ENCODE measurements at regions not wholly inside any gene's neighbourhood (a gene's known extent, or its start where the extent isn't known, plus 50 kb on each side); places are given as distances from the start of the nearest gene placed in this dataset.

DNA sequence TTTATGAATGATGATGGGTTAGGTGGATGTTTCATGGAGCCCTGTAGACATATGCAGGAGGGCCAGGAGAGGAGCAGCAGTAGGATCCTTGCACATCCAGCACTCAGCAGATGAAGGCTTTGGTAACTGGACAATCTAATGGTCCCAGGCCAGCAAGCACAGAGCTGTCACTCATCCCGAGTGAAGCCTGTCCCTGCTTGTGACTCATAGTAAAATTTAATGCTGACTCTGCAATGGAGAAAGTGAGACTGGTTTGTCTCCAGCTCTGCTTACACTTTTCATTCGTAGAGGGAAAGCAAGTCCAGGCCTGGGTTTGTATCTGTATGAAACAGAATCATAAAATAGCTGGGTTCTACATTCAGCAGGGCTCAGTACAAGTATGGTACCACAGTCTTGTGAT is 131.7 kb downstream of the DTWD1 start:
- DNase-seq (ENCODE audit: insufficient read length, low spot score, missing footprints), result no peak
- Histone ChIP-seq H3K9me3 (ENCODE audit: low read depth, low read length) (no peaks in the 10 kb centered on the region), H3K36me3 (ENCODE audit: insufficient read depth, low read length) (no peaks in the 10 kb centered on the region), H3K4me2 (ENCODE audit: insufficient read depth, low read length) (no peak overlapping the region), H3K27ac (ENCODE audit: low read depth, low read length) (no peak overlapping the region), H2AFZ (ENCODE audit: low read length) (no peak overlapping the region), H3K27me3 (ENCODE audit: insufficient read depth, low read length) (no peaks in the 10 kb centered on the region), H4K20me1 (ENCODE audit: insufficient read depth, low read length) (no peaks in the 10 kb centered on the region), H3K4me1 (ENCODE audit: insufficient read depth, low read length) (no peaks in the 10 kb centered on the region), H3K4me3 (ENCODE audit: insufficient read depth, low read length) (no peak overlapping the region), H3K79me2 (ENCODE audit: insufficient read depth, low read length) (no peaks in the 10 kb centered on the region)
- TF ChIP-seq, protein P1, sequence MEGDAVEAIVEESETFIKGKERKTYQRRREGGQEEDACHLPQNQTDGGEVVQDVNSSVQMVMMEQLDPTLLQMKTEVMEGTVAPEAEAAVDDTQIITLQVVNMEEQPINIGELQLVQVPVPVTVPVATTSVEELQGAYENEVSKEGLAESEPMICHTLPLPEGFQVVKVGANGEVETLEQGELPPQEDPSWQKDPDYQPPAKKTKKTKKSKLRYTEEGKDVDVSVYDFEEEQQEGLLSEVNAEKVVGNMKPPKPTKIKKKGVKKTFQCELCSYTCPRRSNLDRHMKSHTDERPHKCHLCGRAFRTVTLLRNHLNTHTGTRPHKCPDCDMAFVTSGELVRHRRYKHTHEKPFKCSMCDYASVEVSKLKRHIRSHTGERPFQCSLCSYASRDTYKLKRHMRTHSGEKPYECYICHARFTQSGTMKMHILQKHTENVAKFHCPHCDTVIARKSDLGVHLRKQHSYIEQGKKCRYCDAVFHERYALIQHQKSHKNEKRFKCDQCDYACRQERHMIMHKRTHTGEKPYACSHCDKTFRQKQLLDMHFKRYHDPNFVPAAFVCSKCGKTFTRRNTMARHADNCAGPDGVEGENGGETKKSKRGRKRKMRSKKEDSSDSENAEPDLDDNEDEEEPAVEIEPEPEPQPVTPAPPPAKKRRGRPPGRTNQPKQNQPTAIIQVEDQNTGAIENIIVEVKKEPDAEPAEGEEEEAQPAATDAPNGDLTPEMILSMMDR (IDR thresholded peaks at IDR 0.05; ENCODE audit: extremely low read depth, low read depth, low read length), result no peak

DNA sequence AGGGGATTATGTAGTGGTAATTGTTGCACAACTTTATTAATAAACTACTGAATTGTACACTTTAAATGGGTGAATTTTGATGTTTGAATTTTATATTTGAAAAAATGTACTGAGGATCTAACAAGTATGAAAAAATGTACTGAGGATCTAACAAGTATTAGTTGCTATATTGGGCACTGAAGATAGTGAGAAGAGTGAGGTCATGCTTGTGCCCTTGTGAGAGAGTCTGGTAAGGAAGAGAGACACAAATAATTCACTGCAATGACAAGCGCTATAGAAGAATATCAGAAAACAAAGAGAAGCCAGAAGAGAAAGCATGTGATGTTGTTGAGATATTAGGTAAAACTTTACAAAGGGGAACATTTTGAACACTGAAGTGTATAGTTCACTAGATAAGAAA is 137.6 kb downstream of the DTWD1 start:
- Histone ChIP-seq H3K9me3 (ENCODE audit: low read depth, low read length) (peaks cover 2% of the 10 kb centered on the region), H3K27me3 (ENCODE audit: insufficient read depth, low read length) (no peaks in the 10 kb centered on the region), H3K4me1 (ENCODE audit: insufficient read depth, low read length) (no peaks in the 10 kb centered on the region), H3K4me3 (ENCODE audit: insufficient read depth, low read length) (no peak overlapping the region), H4K20me1 (ENCODE audit: insufficient read depth, low read length) (no peaks in the 10 kb centered on the region), H3K4me2 (ENCODE audit: insufficient read depth, low read length) (no peak overlapping the region), H2AFZ (ENCODE audit: low read length) (no peak overlapping the region), H3K36me3 (ENCODE audit: insufficient read depth, low read length) (no peaks in the 10 kb centered on the region), H3K79me2 (ENCODE audit: insufficient read depth, low read length) (no peaks in the 10 kb centered on the region), H3K27ac (ENCODE audit: low read depth, low read length) (no peak overlapping the region)
- no peak for DNase-seq (ENCODE audit: insufficient read length, low spot score, missing footprints)
- TF ChIP-seq, protein P1 (IDR thresholded peaks at IDR 0.05; ENCODE audit: extremely low read depth, low read depth, low read length), result no peak

DNA sequence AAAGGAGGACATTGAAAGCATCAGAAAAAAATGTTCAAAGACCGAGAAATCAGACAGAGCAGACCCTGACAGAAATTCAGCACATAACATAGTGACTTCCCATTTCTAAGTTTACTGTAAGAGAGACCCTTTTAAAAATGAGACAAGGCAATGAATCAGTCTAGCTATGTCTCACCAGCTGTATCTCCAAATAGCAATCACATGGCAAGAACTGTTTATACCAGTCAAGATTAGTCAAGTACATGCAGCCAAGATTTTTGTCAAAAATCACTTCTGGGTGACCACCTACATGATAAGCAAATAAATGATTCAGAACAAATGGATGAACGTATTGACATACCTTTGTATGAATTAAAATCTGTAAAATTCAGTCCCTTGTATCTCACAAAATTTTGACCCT is 138.0 kb downstream of the DTWD1 start:
- Histone ChIP-seq H3K27ac (ENCODE audit: low read depth, low read length) (no peak overlapping the region), H3K9me3 (ENCODE audit: low read depth, low read length) (peaks cover 3% of the 10 kb centered on the region), H2AFZ (ENCODE audit: low read length) (no peak overlapping the region), H3K4me2 (ENCODE audit: insufficient read depth, low read length) (no peak overlapping the region), H4K20me1 (ENCODE audit: insufficient read depth, low read length) (no peaks in the 10 kb centered on the region), H3K79me2 (ENCODE audit: insufficient read depth, low read length) (no peaks in the 10 kb centered on the region), H3K36me3 (ENCODE audit: insufficient read depth, low read length) (no peaks in the 10 kb centered on the region), H3K4me3 (ENCODE audit: insufficient read depth, low read length) (no peak overlapping the region), H3K27me3 (ENCODE audit: insufficient read depth, low read length) (no peaks in the 10 kb centered on the region), H3K4me1 (ENCODE audit: insufficient read depth, low read length) (no peaks in the 10 kb centered on the region)
- no peak for DNase-seq (ENCODE audit: insufficient read length, low spot score, missing footprints)
- TF ChIP-seq, protein P1 (IDR thresholded peaks at IDR 0.05; ENCODE audit: extremely low read depth, low read depth, low read length), result no peak

DNA sequence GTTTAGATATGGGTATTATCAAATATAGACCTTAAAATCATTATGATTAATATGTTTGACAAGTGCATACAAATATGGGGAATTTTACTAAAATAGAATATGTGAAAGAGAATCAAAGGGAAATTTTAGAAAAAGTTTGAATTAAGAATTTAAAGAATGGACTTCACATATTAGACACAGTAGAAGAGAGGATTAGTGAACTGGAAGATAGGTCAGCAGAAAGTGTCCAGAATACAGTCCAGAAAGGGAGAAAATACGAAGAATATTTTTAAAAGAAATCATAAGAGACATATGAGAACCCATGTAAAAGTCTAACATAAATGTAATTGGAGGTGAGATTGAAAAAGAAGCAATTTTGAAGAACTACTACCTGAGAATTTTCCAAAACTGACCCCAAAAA is 139.9 kb downstream of the DTWD1 start:
- Histone ChIP-seq H3K27ac (ENCODE audit: low read depth, low read length) (no peak overlapping the region), H3K27me3 (ENCODE audit: insufficient read depth, low read length) (no peaks in the 10 kb centered on the region), H3K4me2 (ENCODE audit: insufficient read depth, low read length) (no peak overlapping the region), H2AFZ (ENCODE audit: low read length) (no peak overlapping the region), H3K79me2 (ENCODE audit: insufficient read depth, low read length) (no peaks in the 10 kb centered on the region), H3K9me3 (ENCODE audit: low read depth, low read length) (peaks cover 3% of the 10 kb centered on the region), H3K4me1 (ENCODE audit: insufficient read depth, low read length) (no peaks in the 10 kb centered on the region), H3K36me3 (ENCODE audit: insufficient read depth, low read length) (no peaks in the 10 kb centered on the region), H4K20me1 (ENCODE audit: insufficient read depth, low read length) (no peaks in the 10 kb centered on the region), H3K4me3 (ENCODE audit: insufficient read depth, low read length) (no peak overlapping the region)
- DNase-seq (ENCODE audit: insufficient read length, low spot score, missing footprints), result no peak
- TF ChIP-seq, protein P1 (IDR thresholded peaks at IDR 0.05; ENCODE audit: extremely low read depth, low read depth, low read length), result no peak
